ENCODE measurements at regions not wholly inside any gene's neighbourhood (a gene's known extent, or its start where the extent isn't known, plus 50 kb on each side); places are given as distances from the start of the nearest gene placed in this dataset.

DNA sequence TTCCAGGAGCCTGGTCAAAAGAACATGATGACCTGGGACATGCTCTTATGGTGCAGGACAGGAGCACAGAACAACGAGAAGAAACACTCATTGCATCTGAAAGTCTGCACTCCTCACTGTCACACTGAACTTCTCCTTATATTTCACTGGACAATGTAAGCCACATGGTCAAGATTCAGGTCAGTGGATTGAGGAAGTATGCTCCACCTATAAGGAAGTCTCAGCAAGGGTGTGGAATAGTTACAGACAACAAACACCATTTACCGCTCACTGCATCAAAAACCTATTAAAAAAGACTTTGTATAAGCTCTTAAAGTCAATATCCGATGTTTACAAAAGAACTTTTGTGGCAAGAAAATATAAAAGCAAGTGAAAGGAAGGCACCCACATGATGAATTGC, 153.1 kb upstream of the FOXG1 start:
- ATAC-seq (ENCODE audit: low read depth) = no peak
- Histone ChIP-seq H3K4me1 (ENCODE audit: control insufficient read depth in 2 of 2, insufficient read depth in 2 of 2, low read length in 2 of 2) (no peaks in the 10 kb centered on the region), H3K4me3 (ENCODE audit: control extremely low read depth in 1 of 5, extremely low read depth in 1 of 5, insufficient read depth in 1 of 5, low read depth in 2 of 5, low read length in 4 of 5) (no peak overlapping the region), H2AFZ (ENCODE audit: insufficient read depth, low read depth, low read length, poor library complexity, severe bottlenecking) (no peak overlapping the region), H3K9ac (ENCODE audit: low read length) (no peak overlapping the region), H4K20me1 (ENCODE audit: control insufficient read depth, insufficient read depth, low read length, poor library complexity, severe bottlenecking) (no peaks in the 10 kb centered on the region), H3K4me2 (replicated peaks; ENCODE audit: low read depth, low read length, poor library complexity, severe bottlenecking) (no peak overlapping the region), H3K9me3 (ENCODE audit: control extremely low read depth in 1 of 3, control insufficient read depth in 2 of 3, insufficient read depth in 1 of 3, low read length in 2 of 3) (no peaks in the 10 kb centered on the region), H3K27me3 (replicated peaks in 1 of 4; ENCODE audit: control extremely low read depth in 1 of 4, control insufficient read depth in 3 of 4, insufficient read depth in 4 of 4, low read length in 3 of 4) (no peaks in the 10 kb centered on the region), H3K79me2 (ENCODE audit: control insufficient read depth, insufficient read depth, low read length) (no peaks in the 10 kb centered on the region), H3K27ac (ENCODE audit: low read length in 2 of 2) (no peak overlapping the region), H3K36me3 (replicated peaks in 1 of 2; ENCODE audit: control extremely low read depth in 1 of 2, control insufficient read depth in 1 of 2, extremely low read depth in 1 of 2, insufficient read depth in 2 of 2, low read length in 1 of 2) (no peaks in the 10 kb centered on the region)
- ChIA-PET POLR2A (no interaction called here), CTCF (no interaction called here)
- H3K9me3 Mint-ChIP-seq (ENCODE audit: insufficient read depth) = peaks cover 6% of the 10 kb centered on the region
- no peaks in the 10 kb centered on the region for H3K4me1 Mint-ChIP-seq
- H3K4me3 Mint-ChIP-seq = no peak overlapping the region
- H3K27me3 Mint-ChIP-seq = no peaks in the 10 kb centered on the region
- TF ChIP-seq, protein P1, sequence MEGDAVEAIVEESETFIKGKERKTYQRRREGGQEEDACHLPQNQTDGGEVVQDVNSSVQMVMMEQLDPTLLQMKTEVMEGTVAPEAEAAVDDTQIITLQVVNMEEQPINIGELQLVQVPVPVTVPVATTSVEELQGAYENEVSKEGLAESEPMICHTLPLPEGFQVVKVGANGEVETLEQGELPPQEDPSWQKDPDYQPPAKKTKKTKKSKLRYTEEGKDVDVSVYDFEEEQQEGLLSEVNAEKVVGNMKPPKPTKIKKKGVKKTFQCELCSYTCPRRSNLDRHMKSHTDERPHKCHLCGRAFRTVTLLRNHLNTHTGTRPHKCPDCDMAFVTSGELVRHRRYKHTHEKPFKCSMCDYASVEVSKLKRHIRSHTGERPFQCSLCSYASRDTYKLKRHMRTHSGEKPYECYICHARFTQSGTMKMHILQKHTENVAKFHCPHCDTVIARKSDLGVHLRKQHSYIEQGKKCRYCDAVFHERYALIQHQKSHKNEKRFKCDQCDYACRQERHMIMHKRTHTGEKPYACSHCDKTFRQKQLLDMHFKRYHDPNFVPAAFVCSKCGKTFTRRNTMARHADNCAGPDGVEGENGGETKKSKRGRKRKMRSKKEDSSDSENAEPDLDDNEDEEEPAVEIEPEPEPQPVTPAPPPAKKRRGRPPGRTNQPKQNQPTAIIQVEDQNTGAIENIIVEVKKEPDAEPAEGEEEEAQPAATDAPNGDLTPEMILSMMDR (IDR thresholded peaks at IDR 0.05) = no peak
- no peak for TF ChIP-seq EZH2 (IDR thresholded peaks at IDR 0.05; ENCODE audit: borderline replicate concordance, insufficient read depth, low read depth, low read length, poor library complexity, severe bottlenecking)
- DNase-seq = no peak
- no peak overlapping the region for H3K27ac Mint-ChIP-seq
- intact Hi-C loops (cut with micrococcal nuclease) = no loop called here
- 100% methylated on average over 1 of the region's 3 CpGs for WGBS (ENCODE audit: insufficient coverage)

DNA sequence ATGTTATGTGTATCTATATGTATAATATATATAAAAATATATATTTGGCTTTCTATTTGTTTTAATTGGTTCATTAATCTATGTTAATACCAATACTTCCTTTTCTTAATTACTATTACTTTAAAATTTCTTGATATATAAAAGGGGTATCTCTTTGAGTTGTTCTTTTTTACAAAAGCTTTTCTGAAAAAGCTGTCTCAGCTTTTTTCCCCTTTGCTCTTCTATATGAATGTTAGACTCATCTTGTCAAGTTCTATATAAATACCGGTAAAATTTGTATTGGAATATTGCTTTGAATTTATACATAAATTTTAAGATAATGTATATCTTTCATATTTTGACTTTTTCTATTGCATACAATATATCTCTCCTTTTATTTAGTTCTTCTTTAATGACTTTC, 139.8 kb upstream of the FOXG1 start:
- CTCF ChIA-PET = no interaction called here
- H3K4me1 Mint-ChIP-seq = no peaks in the 10 kb centered on the region
- WGBS (ENCODE audit: insufficient coverage) = no CpG with 5 or more reads among the region's 1 CpG
- no peak for DNase-seq
- Histone ChIP-seq H2AFZ (ENCODE audit: insufficient read depth, low read depth, low read length, poor library complexity, severe bottlenecking) (no peak overlapping the region), H3K27ac (ENCODE audit: low read length in 2 of 2) (no peak overlapping the region), H3K9me3 (ENCODE audit: control extremely low read depth in 1 of 3, control insufficient read depth in 2 of 3, insufficient read depth in 1 of 3, low read length in 2 of 3) (no peaks in the 10 kb centered on the region), H3K27me3 (replicated peaks in 1 of 4; ENCODE audit: control extremely low read depth in 1 of 4, control insufficient read depth in 3 of 4, insufficient read depth in 4 of 4, low read length in 3 of 4) (no peaks in the 10 kb centered on the region), H3K4me3 (ENCODE audit: control extremely low read depth in 1 of 5, extremely low read depth in 1 of 5, insufficient read depth in 1 of 5, low read depth in 2 of 5, low read length in 4 of 5) (no peak overlapping the region), H3K9ac (ENCODE audit: low read length) (no peak overlapping the region), H3K36me3 (replicated peaks in 1 of 2; ENCODE audit: control extremely low read depth in 1 of 2, control insufficient read depth in 1 of 2, extremely low read depth in 1 of 2, insufficient read depth in 2 of 2, low read length in 1 of 2) (no peaks in the 10 kb centered on the region), H3K79me2 (ENCODE audit: control insufficient read depth, insufficient read depth, low read length) (no peaks in the 10 kb centered on the region), H3K4me2 (replicated peaks; ENCODE audit: low read depth, low read length, poor library complexity, severe bottlenecking) (no peak overlapping the region), H4K20me1 (ENCODE audit: control insufficient read depth, insufficient read depth, low read length, poor library complexity, severe bottlenecking) (no peaks in the 10 kb centered on the region), H3K4me1 (ENCODE audit: control insufficient read depth in 2 of 2, insufficient read depth in 2 of 2, low read length in 2 of 2) (no peaks in the 10 kb centered on the region)
- TF ChIP-seq EZH2 (IDR thresholded peaks at IDR 0.05; ENCODE audit: borderline replicate concordance, insufficient read depth, low read depth, low read length, poor library complexity, severe bottlenecking) = no peak
- TF ChIP-seq, protein P1 (IDR thresholded peaks at IDR 0.05) = no peak
- intact Hi-C loops (cut with micrococcal nuclease) = no loop called here
- ATAC-seq (ENCODE audit: low read depth) = no peak
- H3K27me3 Mint-ChIP-seq = no peaks in the 10 kb centered on the region
- no peak overlapping the region for H3K4me3 Mint-ChIP-seq
- no peaks in the 10 kb centered on the region for H3K9me3 Mint-ChIP-seq (ENCODE audit: insufficient read depth)
- POLR2A ChIA-PET = no interaction called here
- H3K27ac Mint-ChIP-seq = no peak overlapping the region
